ENCODE measurements at regions not wholly inside any gene's neighbourhood (a gene's known extent, or its start where the extent isn't known, plus 50 kb on each side); places are given as distances from the start of the nearest gene placed in this dataset.

GRCh38 chr4:4729206-4729605 is 130.3 kb upstream of the MSX1 start (continued):
- TF ChIP-seq SIN3A (IDR thresholded peaks at IDR 0.05; ENCODE audit: low read depth) (no peak), EZH2 (IDR thresholded peaks at IDR 0.05) (no peak)

GRCh38 chr4:4727536-4727935 is 131.9 kb upstream of the MSX1 start:
- Histone ChIP-seq H3K4me1 (ENCODE audit: control insufficient read depth in 1 of 2, insufficient read depth in 2 of 2, low read length in 2 of 2) (no peaks in the 10 kb centered on the region), H3K4me2 (ENCODE audit: low read length) (no peak overlapping the region), H3K79me2 (ENCODE audit: insufficient read depth, low read length) (no peaks in the 10 kb centered on the region), H3K9ac (ENCODE audit: low read length) (no peak overlapping the region), H4K20me1 (ENCODE audit: insufficient read depth) (no peaks in the 10 kb centered on the region), H2AFZ (ENCODE audit: low read depth, low read length, poor library complexity, severe bottlenecking) (no peak overlapping the region), H3K9me2 (ENCODE audit: insufficient read depth) (no peaks in the 10 kb centered on the region), H3K27ac (ENCODE audit: low read depth, low read length) (no peak overlapping the region), H3K4me3 (replicated peaks in 1 of 2; ENCODE audit: low read depth in 1 of 2, low read length in 2 of 2) (no peak overlapping the region), H3K9me3 (ENCODE audit: control insufficient read depth in 1 of 2, insufficient read depth in 1 of 2, low read depth in 1 of 2, low read length in 2 of 2) (peaks cover 24 to 36% of the 10 kb centered on the region in 2 experiments; a peak in 2 of 4 replicates), H3K36me3 (ENCODE audit: control insufficient read depth in 1 of 2, insufficient read depth in 2 of 2, low read length in 2 of 2) (no peaks in the 10 kb centered on the region), H3K27me3 (ENCODE audit: insufficient read depth, low read length) (no peaks in the 10 kb centered on the region)
- ATAC-seq (no peak), DNase-seq (ENCODE audit: low read depth, low spot score) (no peak)
- ChIA-PET RAD21 (ENCODE audit: low non-redundant PET in 1 of 2, low total read pairs in 2 of 2, uncharacterized antibody in 2 of 2, unreplicated experiment in 2 of 2) (no interaction called here), CTCF (no interaction called here), POLR2A (no interaction called here)
- intact Hi-C loops (cut with micrococcal nuclease): no loop called here
- TF ChIP-seq ZBTB33 (IDR thresholded peaks at IDR 0.05; ENCODE audit: extremely low read depth, insufficient replicate concordance, low read length) (no peak), EZH2phosphoT487 (IDR thresholded peaks at IDR 0.05; ENCODE audit: borderline replicate concordance) (no peak), ZNF274 (IDR thresholded peaks at IDR 0.05; ENCODE audit: low read depth, low read length) (no peak), SIN3A (IDR thresholded peaks at IDR 0.05; ENCODE audit: low read depth) (no peak), TCF7L2 (IDR thresholded peaks at IDR 0.05; ENCODE audit: borderline replicate concordance, extremely low read depth, insufficient read depth, insufficient read length) (no peak), EZH2 (IDR thresholded peaks at IDR 0.05) (no peak), POLR2A (IDR thresholded peaks at IDR 0.05; ENCODE audit: borderline replicate concordance, extremely low read depth, insufficient read depth, insufficient read length) (no peak), POLR2AphosphoS5 (IDR thresholded peaks at IDR 0.05; ENCODE audit: low read depth, low read length) (no peak), CEBPB (IDR thresholded peaks at IDR 0.05; ENCODE audit: low read depth) (no peak), FOSL1 (IDR thresholded peaks at IDR 0.05; ENCODE audit: low read depth) (no peak), MAX (IDR thresholded peaks at IDR 0.05) (no peak), SRF (IDR thresholded peaks at IDR 0.05; ENCODE audit: low read depth) (no peak), EGR1 (IDR thresholded peaks at IDR 0.05; ENCODE audit: low read depth) (no peak), JUND (IDR thresholded peaks at IDR 0.05) (no peak), YY1 (IDR thresholded peaks at IDR 0.05; ENCODE audit: extremely low read depth, insufficient replicate concordance, low read depth, low read length) (no peak), REST (IDR thresholded peaks at IDR 0.05; ENCODE audit: low read depth) (no peak), ATF3 (IDR thresholded peaks at IDR 0.05) (no peak), CTCF (IDR thresholded peaks at IDR 0.05 in 2 of 3, conservative IDR thresholded peaks at IDR 0.05 in 1 of 3; ENCODE audit: borderline replicate concordance in 1 of 3, insufficient read depth in 1 of 3, low read depth in 2 of 3, low read length in 2 of 3) (no peak), ZFX (IDR thresholded peaks at IDR 0.05) (no peak), RAD21 (IDR thresholded peaks at IDR 0.05; ENCODE audit: low read depth) (no peak)
- no TSS peak for BruUV-seq (replicated peaks)
